Loucy (cell line): ENCODE measurements at regions not wholly inside any gene's neighbourhood (a gene's known extent, or its start where the extent isn't known, plus 50 kb on each side); places are given as distances from the start of the nearest gene placed in this dataset.

Experiments used
- H2AFZ ChIP-seq: fragments of 200-600 bp; sonication (generic); 2 replicates; pipeline ENCODE4 v1.6.0; 2016; ENCODE audit warnings: antibody characterized with exemption, mild to moderate bottlenecking, low read length, moderate library complexity
- H3F3A ChIP-seq: fragments of 200-600 bp; 2 replicates; pipeline ENCODE4 v1.6.0; 2016; ENCODE audit warnings: antibody characterized with exemption, low read depth, mild to moderate bottlenecking
- H3K27me3 ChIP-seq: fragments of 200-600 bp; sonication (generic); 2 replicates; pipeline ENCODE4 v1.6.1; 2014; ENCODE audit warnings: low read length, mild to moderate bottlenecking; ENCODE audit not compliant: insufficient read depth, poor library complexity, severe bottlenecking
- H3K36me3 ChIP-seq: fragments of 200-600 bp; sonication (generic); 2 replicates; pipeline ENCODE4 v1.6.1; 2016; ENCODE audit warnings: low read length; ENCODE audit not compliant: insufficient read depth
- H3K4me1 ChIP-seq: fragments of 200-600 bp; sonication (generic); 2 replicates; pipeline ENCODE4 v1.5.1; 2014; ENCODE audit warnings: low read length, mild to moderate bottlenecking; ENCODE audit not compliant: insufficient read depth, poor library complexity, severe bottlenecking
- H3K4me2 ChIP-seq: fragments of 200-600 bp; sonication (generic); 2 replicates; pipeline ENCODE4 v1.6.0; 2014; ENCODE audit warnings: antibody characterized with exemption, low read length, low read depth, mild to moderate bottlenecking; ENCODE audit not compliant: poor library complexity, severe bottlenecking
- H3K4me3 ChIP-seq: fragments of 200-600 bp; sonication (generic); 2 replicates; pipeline ENCODE4 v1.5.1; 2014; ENCODE audit warnings: low read length, mild to moderate bottlenecking, mixed read lengths; ENCODE audit not compliant: poor library complexity, severe bottlenecking
- H3K79me2 ChIP-seq: fragments of 200-600 bp; sonication (generic); 2 replicates; pipeline ENCODE4 v1.6.1; 2014; ENCODE audit warnings: low read length; ENCODE audit not compliant: insufficient read depth
- H3K9ac ChIP-seq: fragments of 200-600 bp; sonication (generic); 2 replicates; pipeline ENCODE4 v1.6.0; 2014; ENCODE audit warnings: mild to moderate bottlenecking, low read depth, low read length, moderate library complexity; ENCODE audit not compliant: poor library complexity, severe bottlenecking
- H3K9me2 ChIP-seq: fragments of 200-600 bp; sonication (generic); replicated peaks from 2 replicates; pipeline ENCODE4 v1.6.1; 2016; ENCODE audit warnings: low read depth, low read length, mixed read lengths
- H3K9me3 ChIP-seq: fragments of 200-600 bp; sonication (generic); 2 replicates; pipeline ENCODE4 v1.6.1; 2014; ENCODE audit warnings: mild to moderate bottlenecking, antibody characterized with exemption, low read length, low read depth; ENCODE audit not compliant: insufficient read depth
- H4K20me1 ChIP-seq: fragments of 200-600 bp; sonication (generic); 2 replicates; pipeline ENCODE4 v1.6.0; 2014; ENCODE audit warnings: antibody characterized with exemption, low read length, mild to moderate bottlenecking; ENCODE audit not compliant: insufficient read depth, poor library complexity, severe bottlenecking
- EZH2phosphoT487 ChIP-seq: fragments of 200-600 bp; IDR thresholded peaks from 2 replicates; pipeline ENCODE4 v1.6.1; 2018; ENCODE audit warnings: antibody characterized with exemption, mild to moderate bottlenecking, moderate library complexity, borderline replicate concordance
- TF ChIP-seq, protein P1 (sequence below): fragments of 200-600 bp; sonication (generic); conservative IDR thresholded peaks from 2 replicates; pipeline ENCODE4 v1.5.1; 2014; ENCODE audit warnings: mild to moderate bottlenecking, antibody characterized with exemption, low read length

DNA sequence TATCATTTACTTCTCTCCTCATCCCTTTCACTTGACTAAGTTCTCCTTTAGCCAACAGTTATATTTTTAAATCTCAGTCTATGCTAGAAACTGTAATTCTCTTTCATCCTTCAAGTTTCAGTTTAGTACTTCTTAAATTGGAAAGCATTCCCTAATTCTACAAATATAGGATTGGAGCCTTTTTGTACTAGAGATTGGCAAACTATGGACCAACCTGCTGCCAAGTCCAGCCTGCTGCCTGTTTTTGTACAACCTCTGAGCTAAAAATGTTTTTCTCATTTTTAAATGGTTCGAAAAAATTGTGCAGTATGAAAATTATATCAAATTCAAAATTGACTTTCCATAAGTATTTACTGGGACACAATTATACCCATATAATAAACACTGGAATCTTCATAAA, 1381.5 kb upstream of the SPRY2 start:
- TF ChIP-seq, protein P1, sequence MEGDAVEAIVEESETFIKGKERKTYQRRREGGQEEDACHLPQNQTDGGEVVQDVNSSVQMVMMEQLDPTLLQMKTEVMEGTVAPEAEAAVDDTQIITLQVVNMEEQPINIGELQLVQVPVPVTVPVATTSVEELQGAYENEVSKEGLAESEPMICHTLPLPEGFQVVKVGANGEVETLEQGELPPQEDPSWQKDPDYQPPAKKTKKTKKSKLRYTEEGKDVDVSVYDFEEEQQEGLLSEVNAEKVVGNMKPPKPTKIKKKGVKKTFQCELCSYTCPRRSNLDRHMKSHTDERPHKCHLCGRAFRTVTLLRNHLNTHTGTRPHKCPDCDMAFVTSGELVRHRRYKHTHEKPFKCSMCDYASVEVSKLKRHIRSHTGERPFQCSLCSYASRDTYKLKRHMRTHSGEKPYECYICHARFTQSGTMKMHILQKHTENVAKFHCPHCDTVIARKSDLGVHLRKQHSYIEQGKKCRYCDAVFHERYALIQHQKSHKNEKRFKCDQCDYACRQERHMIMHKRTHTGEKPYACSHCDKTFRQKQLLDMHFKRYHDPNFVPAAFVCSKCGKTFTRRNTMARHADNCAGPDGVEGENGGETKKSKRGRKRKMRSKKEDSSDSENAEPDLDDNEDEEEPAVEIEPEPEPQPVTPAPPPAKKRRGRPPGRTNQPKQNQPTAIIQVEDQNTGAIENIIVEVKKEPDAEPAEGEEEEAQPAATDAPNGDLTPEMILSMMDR = no peak
- TF ChIP-seq EZH2phosphoT487 = no peak
- no peak overlapping the region for H3K4me2 ChIP-seq
- H3K4me1 ChIP-seq = no peaks in the 10 kb centered on the region
- no peaks in the 10 kb centered on the region for H3K79me2 ChIP-seq
- H3K9ac ChIP-seq = no peak overlapping the region
- no peak overlapping the region for H3K4me3 ChIP-seq
- no peaks in the 10 kb centered on the region for H3K9me3 ChIP-seq
- no peaks in the 10 kb centered on the region for H4K20me1 ChIP-seq
- H3F3A ChIP-seq = no peaks in the 10 kb centered on the region
- no peaks in the 10 kb centered on the region for H3K36me3 ChIP-seq
- H2AFZ ChIP-seq = no peak overlapping the region
- H3K27me3 ChIP-seq = no peaks in the 10 kb centered on the region
- H3K9me2 ChIP-seq = no peaks in the 10 kb centered on the region

DNA sequence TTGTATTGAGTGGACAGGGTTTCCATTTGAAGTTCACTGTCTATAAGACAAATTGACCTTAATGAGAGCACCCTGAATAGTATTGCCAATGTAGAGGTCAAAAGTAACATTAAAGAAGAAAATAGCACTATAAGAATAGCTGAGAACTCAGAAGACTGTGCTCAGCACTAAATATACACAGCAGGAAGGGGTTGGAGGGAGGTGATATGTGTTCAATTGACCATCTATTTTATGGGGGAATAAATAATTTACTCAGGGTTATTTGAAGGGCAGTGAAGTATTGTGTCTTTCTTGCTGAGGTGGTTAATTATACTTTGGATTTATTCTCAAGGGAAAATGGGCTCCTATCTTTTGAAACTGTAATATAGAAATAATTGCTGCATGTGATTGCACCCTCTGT, 1380.5 kb upstream of the SPRY2 start:
- Histone ChIP-seq H3K27me3 (no peaks in the 10 kb centered on the region), H2AFZ (no peak overlapping the region), H3F3A (no peaks in the 10 kb centered on the region), H3K79me2 (no peaks in the 10 kb centered on the region), H3K4me3 (no peak overlapping the region), H4K20me1 (no peaks in the 10 kb centered on the region), H3K4me2 (no peak overlapping the region), H3K9me2 (no peaks in the 10 kb centered on the region), H3K4me1 (no peaks in the 10 kb centered on the region), H3K9me3 (no peaks in the 10 kb centered on the region), H3K36me3 (no peaks in the 10 kb centered on the region), H3K9ac (no peak overlapping the region)
- TF ChIP-seq, protein P1 = no peak
- TF ChIP-seq EZH2phosphoT487 = no peak

DNA sequence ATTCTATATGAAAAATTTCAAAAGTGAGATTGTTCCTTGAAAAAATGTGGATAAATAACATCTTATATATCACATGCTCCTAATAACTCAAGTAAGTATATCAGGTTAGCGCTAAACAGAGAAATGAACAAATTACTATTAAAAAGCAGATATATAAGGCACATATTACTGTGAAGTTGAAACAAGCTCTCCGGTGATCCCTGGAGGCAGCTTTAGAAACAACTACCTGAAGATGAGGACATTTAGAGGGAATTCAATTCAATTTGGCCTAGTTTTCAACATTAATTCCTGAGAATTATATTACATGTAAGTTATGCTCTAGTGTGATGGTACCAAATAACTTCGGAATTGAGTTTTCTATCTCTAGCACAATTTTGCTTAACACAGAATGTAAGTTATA, 1373.6 kb upstream of the SPRY2 start:
- H3K79me2 ChIP-seq = no peaks in the 10 kb centered on the region
- H3K9me3 ChIP-seq = no peaks in the 10 kb centered on the region
- H3K4me1 ChIP-seq = no peaks in the 10 kb centered on the region
- no peaks in the 10 kb centered on the region for H4K20me1 ChIP-seq
- H3K4me2 ChIP-seq = no peak overlapping the region
- no peaks in the 10 kb centered on the region for H3K9me2 ChIP-seq
- H3K27me3 ChIP-seq = no peaks in the 10 kb centered on the region
- no peak overlapping the region for H3K4me3 ChIP-seq
- H3K36me3 ChIP-seq = no peaks in the 10 kb centered on the region
- no peak overlapping the region for H2AFZ ChIP-seq
- H3F3A ChIP-seq = no peaks in the 10 kb centered on the region
- H3K9ac ChIP-seq = no peak overlapping the region
- TF ChIP-seq, protein P1 = no peak
- no peak for TF ChIP-seq EZH2phosphoT487
